Coronary artery (tissue), 2 donors: ENCODE measurements at regions not wholly inside any gene's neighbourhood (a gene's known extent, or its start where the extent isn't known, plus 50 kb on each side); places are given as distances from the start of the nearest gene placed in this dataset.
A peak's percentile ranks its signal among the peaks of the same experiment; 100 is the strongest.

Experiments
- DNase-seq: peaks from one replicate; pipeline ENCODE4 v3.0.0-alpha.2; 2017; ENCODE audit warnings: low spot score
- H3K27ac ChIP-seq, 2 donors: fragments of 200-600 bp; sonication (generic); one replicate each; pipeline ENCODE4 v1.5.1; 2016 to 2019
- H3K4me3 ChIP-seq: fragments of 200-600 bp; sonication (generic); 2 replicates; pipeline ENCODE4 v1.5.1; 2016; ENCODE audit warnings: mild to moderate bottlenecking, moderate library complexity
- TF ChIP-seq, protein P1 (sequence below): fragments of 200-600 bp; sonication (generic); IDR thresholded peaks from one replicate; pipeline ENCODE4 v1.5.1; 2019; ENCODE audit warnings: antibody characterized with exemption

DNA sequence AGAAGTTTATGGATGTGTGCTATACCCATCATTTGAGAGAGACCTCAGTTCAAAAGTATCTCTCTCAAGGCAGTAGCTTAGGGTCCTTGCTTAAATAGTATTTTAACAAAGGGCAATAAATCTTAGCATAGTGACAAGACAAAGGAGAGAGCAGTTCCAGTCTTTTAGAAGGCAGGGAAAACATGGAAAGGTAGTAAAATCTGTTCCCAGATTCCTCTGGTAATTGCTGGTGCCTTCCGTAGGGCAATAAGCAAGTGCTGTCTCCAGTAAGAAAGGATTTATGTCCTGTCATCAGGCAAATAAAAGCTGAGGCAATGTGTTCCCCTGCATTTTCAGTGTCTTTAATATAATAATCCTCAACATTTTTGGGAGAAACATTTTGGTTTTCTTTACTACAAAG is 149.0 kb upstream of the MPHOSPH6 start:
- no peak for DNase-seq
- H3K27ac ChIP-seq: no peak overlapping the region
- TF ChIP-seq, protein P1, sequence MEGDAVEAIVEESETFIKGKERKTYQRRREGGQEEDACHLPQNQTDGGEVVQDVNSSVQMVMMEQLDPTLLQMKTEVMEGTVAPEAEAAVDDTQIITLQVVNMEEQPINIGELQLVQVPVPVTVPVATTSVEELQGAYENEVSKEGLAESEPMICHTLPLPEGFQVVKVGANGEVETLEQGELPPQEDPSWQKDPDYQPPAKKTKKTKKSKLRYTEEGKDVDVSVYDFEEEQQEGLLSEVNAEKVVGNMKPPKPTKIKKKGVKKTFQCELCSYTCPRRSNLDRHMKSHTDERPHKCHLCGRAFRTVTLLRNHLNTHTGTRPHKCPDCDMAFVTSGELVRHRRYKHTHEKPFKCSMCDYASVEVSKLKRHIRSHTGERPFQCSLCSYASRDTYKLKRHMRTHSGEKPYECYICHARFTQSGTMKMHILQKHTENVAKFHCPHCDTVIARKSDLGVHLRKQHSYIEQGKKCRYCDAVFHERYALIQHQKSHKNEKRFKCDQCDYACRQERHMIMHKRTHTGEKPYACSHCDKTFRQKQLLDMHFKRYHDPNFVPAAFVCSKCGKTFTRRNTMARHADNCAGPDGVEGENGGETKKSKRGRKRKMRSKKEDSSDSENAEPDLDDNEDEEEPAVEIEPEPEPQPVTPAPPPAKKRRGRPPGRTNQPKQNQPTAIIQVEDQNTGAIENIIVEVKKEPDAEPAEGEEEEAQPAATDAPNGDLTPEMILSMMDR: no peak
- H3K4me3 ChIP-seq: no peak overlapping the region

DNA sequence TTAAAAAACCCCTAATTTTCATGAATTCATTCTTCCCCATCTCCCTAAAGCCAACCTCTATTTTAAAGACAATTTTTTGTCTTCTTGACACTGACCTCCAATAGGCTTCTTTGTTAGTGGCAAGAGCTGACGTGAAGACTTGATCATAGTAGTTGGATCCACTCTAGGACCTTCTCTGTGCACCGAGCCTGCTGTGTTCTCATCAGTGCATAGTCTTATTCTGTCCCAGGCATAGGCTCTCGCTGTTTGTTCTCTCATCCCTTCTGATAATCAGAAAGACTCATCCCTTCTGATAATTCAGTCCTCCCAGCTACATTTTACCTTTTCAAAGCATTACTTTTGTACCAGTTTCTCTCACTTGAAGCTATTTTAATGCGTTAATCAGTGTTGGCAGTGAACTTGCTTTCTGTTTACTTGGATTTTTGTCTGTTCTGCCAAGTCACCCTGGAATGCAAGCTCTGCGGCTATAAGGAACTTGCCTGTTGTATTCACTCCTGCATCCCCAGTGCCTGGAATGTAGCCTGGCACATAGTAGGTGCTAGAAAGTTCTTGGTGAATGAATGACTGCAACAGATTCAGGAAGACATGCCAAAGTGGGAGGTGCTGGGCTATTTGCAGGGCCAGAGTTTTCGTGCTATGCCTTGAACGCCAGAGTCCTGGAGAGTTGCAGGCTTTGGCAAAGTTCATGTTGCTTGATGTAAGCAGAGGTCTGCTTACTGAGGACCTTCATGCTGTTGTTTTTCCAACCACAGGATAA is 147.6 kb upstream of the MPHOSPH6 start:
- peak overlapping the region; percentile 17 to 70 for H3K27ac ChIP-seq
- DNase-seq: no peak
- H3K4me3 ChIP-seq: no peak overlapping the region

DNA sequence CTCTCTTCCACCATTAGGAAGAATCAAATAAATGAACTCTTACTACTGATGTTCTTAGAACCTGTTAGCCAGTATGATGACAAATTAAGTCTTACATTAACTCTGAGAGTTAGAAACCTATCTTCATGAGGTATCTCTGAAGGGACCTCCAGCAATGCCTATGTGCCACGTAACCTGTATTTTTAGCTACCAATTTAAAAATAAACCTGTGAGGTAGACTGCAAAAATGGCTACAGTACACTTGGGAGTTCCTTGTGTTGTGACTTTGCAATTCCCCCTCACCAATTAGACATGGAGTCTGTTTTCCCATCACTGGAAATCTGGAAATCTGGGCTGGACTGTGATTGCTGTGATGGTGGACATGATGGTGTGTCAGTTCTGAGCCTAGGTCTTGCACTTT is 143.7 kb upstream of the MPHOSPH6 start:
- peak overlapping the region in 1 of 2 donors; percentile 40 for H3K27ac ChIP-seq
- H3K4me3 ChIP-seq: no peak overlapping the region
- DNase-seq: no peak
- TF ChIP-seq, protein P1: no peak

More for the DNA sequence above, 147.6 kb upstream of the MPHOSPH6 start:
- TF ChIP-seq, protein P1: no peak

DNA sequence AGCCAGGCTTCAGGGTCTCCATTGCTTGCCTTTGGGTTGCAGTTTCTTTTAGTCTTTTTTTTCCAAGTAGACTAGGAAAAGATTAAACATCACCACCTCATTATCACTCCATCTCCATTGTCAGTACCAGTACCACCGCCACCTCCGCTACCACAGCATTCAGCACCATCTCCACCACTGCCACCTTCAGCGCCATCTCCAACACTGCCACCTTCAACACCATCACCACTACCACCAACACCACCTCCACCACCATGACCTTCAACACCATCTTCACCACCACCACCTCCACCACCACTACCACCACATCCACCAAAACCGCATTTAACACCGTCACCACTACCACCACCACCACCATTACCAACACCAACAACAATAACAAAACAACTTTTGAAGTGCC is 141.5 kb upstream of the MPHOSPH6 start:
- no peak for DNase-seq
- no peak overlapping the region for H3K4me3 ChIP-seq
- peak overlapping the region in 1 of 2 donors; percentile 29 for H3K27ac ChIP-seq
- TF ChIP-seq, protein P1: no peak

DNA sequence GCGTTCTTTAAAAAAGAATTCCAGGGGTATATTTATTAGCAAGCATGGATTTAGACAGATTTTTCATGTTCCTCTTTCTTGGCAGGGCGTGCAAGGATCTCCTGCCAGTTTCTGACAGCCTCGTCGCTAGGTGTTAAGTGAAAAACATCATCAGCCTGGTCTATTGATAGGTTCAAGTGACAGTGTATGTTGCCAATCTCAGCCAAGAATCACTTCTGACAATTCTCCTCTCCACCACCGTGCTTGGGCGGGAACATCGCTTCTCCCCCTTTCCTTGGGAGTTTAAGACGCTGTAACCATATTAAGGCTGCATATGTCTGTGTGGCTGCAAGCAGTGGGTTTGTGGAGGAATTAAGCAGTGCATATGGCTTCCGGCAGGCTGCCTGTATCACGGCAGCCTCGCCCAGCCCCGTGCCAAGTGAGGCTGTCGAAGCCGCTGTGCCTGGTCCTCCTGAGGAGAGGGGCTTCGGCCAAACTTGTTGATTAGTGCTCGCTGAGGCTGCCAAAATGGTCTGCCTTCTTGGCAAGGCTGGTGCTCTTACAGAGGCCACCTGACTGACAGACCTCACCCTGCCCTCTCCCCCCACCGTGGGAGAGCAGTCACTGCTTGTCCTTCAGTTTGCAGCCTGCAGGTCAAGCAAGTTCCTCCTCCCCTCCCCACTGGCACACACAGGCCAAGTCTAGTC is 132.2 kb upstream of the MPHOSPH6 start:
- DNase-seq: no peak
- TF ChIP-seq, protein P1: no peak

DNA sequence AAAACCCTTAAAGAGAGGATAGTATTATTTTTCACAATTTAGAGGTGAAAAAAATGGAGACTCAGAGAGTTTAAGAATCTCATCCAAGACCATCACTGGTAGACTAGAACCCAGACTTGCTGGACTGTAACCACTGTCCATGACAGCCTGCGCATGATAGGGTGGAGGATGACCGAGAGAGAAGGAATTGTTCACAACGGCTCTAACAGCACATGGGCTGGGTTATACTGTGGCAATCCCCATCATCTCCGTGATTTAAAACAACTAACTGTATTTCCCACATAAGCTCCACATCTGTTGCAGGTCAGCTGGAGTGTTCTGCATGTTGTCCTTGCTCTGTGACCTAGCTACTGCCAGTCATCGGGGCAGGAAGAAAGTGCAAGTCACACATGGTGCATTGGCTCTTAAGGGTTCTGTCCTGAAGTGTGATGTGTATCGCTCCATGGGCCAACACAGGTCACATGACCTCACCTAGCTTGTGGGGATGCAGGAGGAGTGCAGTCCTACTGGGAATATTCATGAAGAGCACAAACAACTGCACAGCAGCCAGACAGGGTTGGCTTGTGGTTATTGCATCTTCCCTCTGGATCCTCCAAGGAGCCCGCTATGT is 131.2 kb upstream of the MPHOSPH6 start:
- Histone ChIP-seq H3K4me3 (no peak overlapping the region), H3K27ac (peak overlapping the region in 1 of 2 donors; percentile 80)
- TF ChIP-seq, protein P1: no peak
- DNase-seq: no peak

More for the DNA sequence above, 132.2 kb upstream of the MPHOSPH6 start:
- H3K4me3 ChIP-seq: peak overlapping the region; percentile 50
- peak overlapping the region in 1 of 2 donors; percentile 80 for H3K27ac ChIP-seq
